Activated CD4-positive, alpha-beta memory T cell treated with anti-CD3 and anti-CD28 coated beads for 36 hours (primary cell): ENCODE measurements at regions not wholly inside any gene's neighbourhood (a gene's known extent, or its start where the extent isn't known, plus 50 kb on each side); places are given as distances from the start of the nearest gene placed in this dataset.
"Not testable (repeated sequence)": the region's sequence is repeated elsewhere in the genome, so short reads cannot be mapped to it uniquely, and the experiment has no call there.

Source experiments
- CTCF ChIA-PET: fragments of 350-600 bp; sonication (Branson Sonifier 250); formaldehyde crosslinking; loops from one replicate; lab custom pipeline; 2021; ENCODE audit warnings: antibody characterized with exemption, inconsistent platforms; lab: Charles Lee
- POLR2A ChIA-PET: fragments of 350-600 bp; sonication (Branson Sonifier 250); formaldehyde crosslinking; loops from one replicate; lab custom pipeline; 2021; ENCODE audit warnings: antibody characterized with exemption; lab: Charles Lee
- DNase-seq: peaks from one replicate; pipeline ENCODE4 v3.0.0-alpha.2; 2020
- H3K27ac Mint-ChIP-seq: one replicate; pipeline ENCODE4 v1.8.0; 2021; ENCODE audit warnings: mixed read lengths
- H3K27me3 Mint-ChIP-seq: one replicate; pipeline ENCODE4 v1.8.0; 2021; ENCODE audit warnings: mixed read lengths
- H3K36me3 Mint-ChIP-seq: one replicate; pipeline ENCODE4 v1.8.0; 2021; ENCODE audit warnings: mixed read lengths
- H3K4me1 Mint-ChIP-seq: one replicate; pipeline ENCODE4 v1.8.0; 2021; ENCODE audit warnings: low read depth, mixed read lengths
- H3K4me3 Mint-ChIP-seq: one replicate; pipeline ENCODE4 v1.8.0; 2021; ENCODE audit warnings: mild to moderate bottlenecking, mixed read lengths
- H3K9me3 Mint-ChIP-seq: one replicate; pipeline ENCODE4 v1.8.0; 2021; ENCODE audit warnings: mixed read lengths
- intact Hi-C: fragments of 100-400 bp; cut with micrococcal nuclease; formaldehyde crosslinking; loops from one replicate; pipeline ENCODE4 v1.15.1; 2023

- H3K9me3 Mint-ChIP-seq, H3K27ac Mint-ChIP-seq, H3K36me3 Mint-ChIP-seq, intact Hi-C loops, H3K4me3 Mint-ChIP-seq, H3K27me3 Mint-ChIP-seq, H3K4me1 Mint-ChIP-seq, DNase-seq, POLR2A ChIA-PET: not testable (repeated sequence)
- CTCF ChIA-PET: interaction anchor here (1.6 to 1.9 kb wide), 2 partner anchors 19 to 231 kb away, joined by 4 to 5 read pairs; no protein-coding TSS in a partner anchor
Observed at GRCh38 chr7:6950231-6950630, 124.2 kb upstream of the CCZ1B start.

- CTCF ChIA-PET: interaction anchor here (1.6 to 1.9 kb wide), 2 partner anchors 20 to 230 kb away, joined by 4 to 5 read pairs; no protein-coding TSS in a partner anchor
- H3K9me3 Mint-ChIP-seq, H3K4me1 Mint-ChIP-seq, POLR2A ChIA-PET, intact Hi-C loops, H3K27ac Mint-ChIP-seq, H3K27me3 Mint-ChIP-seq, DNase-seq, H3K36me3 Mint-ChIP-seq, H3K4me3 Mint-ChIP-seq: not testable (repeated sequence)
Observed at GRCh38 chr7:6951553-6951952, 125.5 kb upstream of the CCZ1B start.

GRCh38 chr7:6953138-6953797 lies 127.2 kb upstream of the CCZ1B start:
- H3K4me3 Mint-ChIP-seq, POLR2A ChIA-PET, DNase-seq, H3K27me3 Mint-ChIP-seq, H3K9me3 Mint-ChIP-seq, H3K36me3 Mint-ChIP-seq, H3K4me1 Mint-ChIP-seq, CTCF ChIA-PET, intact Hi-C loops, H3K27ac Mint-ChIP-seq: not testable (repeated sequence)

- intact Hi-C loops, H3K4me1 Mint-ChIP-seq, H3K36me3 Mint-ChIP-seq, DNase-seq, POLR2A ChIA-PET, H3K27me3 Mint-ChIP-seq, H3K9me3 Mint-ChIP-seq, CTCF ChIA-PET, H3K27ac Mint-ChIP-seq, H3K4me3 Mint-ChIP-seq: not testable (repeated sequence)
Observed at GRCh38 chr7:6953798-6954181, 127.7 kb upstream of the CCZ1B start.

- DNase-seq, intact Hi-C loops, CTCF ChIA-PET, H3K27me3 Mint-ChIP-seq, POLR2A ChIA-PET, H3K4me1 Mint-ChIP-seq, H3K4me3 Mint-ChIP-seq, H3K36me3 Mint-ChIP-seq, H3K9me3 Mint-ChIP-seq, H3K27ac Mint-ChIP-seq: not testable (repeated sequence)
Observed at GRCh38 chr7:6955385-6955784, 129.3 kb upstream of the CCZ1B start.

- DNase-seq, intact Hi-C loops, H3K4me3 Mint-ChIP-seq, H3K27ac Mint-ChIP-seq, CTCF ChIA-PET, H3K36me3 Mint-ChIP-seq, H3K27me3 Mint-ChIP-seq, H3K4me1 Mint-ChIP-seq, POLR2A ChIA-PET, H3K9me3 Mint-ChIP-seq: not testable (repeated sequence)
Observed at GRCh38 chr7:6955990-6956566, 130.0 kb upstream of the CCZ1B start.

- H3K27ac Mint-ChIP-seq, H3K36me3 Mint-ChIP-seq, POLR2A ChIA-PET, H3K4me3 Mint-ChIP-seq, intact Hi-C loops, CTCF ChIA-PET, H3K4me1 Mint-ChIP-seq, H3K27me3 Mint-ChIP-seq, H3K9me3 Mint-ChIP-seq, DNase-seq: not testable (repeated sequence)
Observed at GRCh38 chr7:6958371-6958770, 132.3 kb upstream of the CCZ1B start.

GRCh38 chr7:6959942-6960341 lies 133.9 kb upstream of the CCZ1B start:
- CTCF ChIA-PET, H3K4me1 Mint-ChIP-seq, DNase-seq, H3K4me3 Mint-ChIP-seq, H3K27ac Mint-ChIP-seq, POLR2A ChIA-PET, H3K27me3 Mint-ChIP-seq, H3K36me3 Mint-ChIP-seq, H3K9me3 Mint-ChIP-seq: not testable (repeated sequence)
- intact Hi-C loops: loop anchor here (10.0 kb wide), 2 partner anchors 145 to 1335 kb away; no protein-coding TSS in a partner anchor

GRCh38 chr7:6962871-6963270 lies 136.8 kb upstream of the CCZ1B start:
- H3K4me1 Mint-ChIP-seq, DNase-seq, CTCF ChIA-PET, H3K9me3 Mint-ChIP-seq, H3K27ac Mint-ChIP-seq, H3K27me3 Mint-ChIP-seq, H3K4me3 Mint-ChIP-seq, H3K36me3 Mint-ChIP-seq, POLR2A ChIA-PET: not testable (repeated sequence)
- intact Hi-C loops: loop anchor here (10.0 kb wide), 2 partner anchors 142 to 1332 kb away; no protein-coding TSS in a partner anchor

- intact Hi-C loops: loop anchor here (2.0 to 10.0 kb wide), 3 partner anchors 140 to 1330 kb away; no protein-coding TSS in a partner anchor
- H3K4me3 Mint-ChIP-seq, H3K27ac Mint-ChIP-seq, CTCF ChIA-PET, H3K27me3 Mint-ChIP-seq, POLR2A ChIA-PET, H3K9me3 Mint-ChIP-seq, H3K36me3 Mint-ChIP-seq, H3K4me1 Mint-ChIP-seq: not testable (repeated sequence)
- peak; percentile 74 for DNase-seq
Observed at GRCh38 chr7:6965051-6965450, 139.0 kb upstream of the CCZ1B start.

- intact Hi-C loops, H3K36me3 Mint-ChIP-seq, H3K9me3 Mint-ChIP-seq, H3K27ac Mint-ChIP-seq, POLR2A ChIA-PET, CTCF ChIA-PET, H3K4me3 Mint-ChIP-seq, H3K27me3 Mint-ChIP-seq, DNase-seq, H3K4me1 Mint-ChIP-seq: not testable (repeated sequence)
Observed at GRCh38 chr7:6970180-6970579, 144.1 kb upstream of the CCZ1B start.

- H3K4me1 Mint-ChIP-seq, H3K36me3 Mint-ChIP-seq, H3K9me3 Mint-ChIP-seq, H3K4me3 Mint-ChIP-seq, H3K27ac Mint-ChIP-seq, POLR2A ChIA-PET, intact Hi-C loops, H3K27me3 Mint-ChIP-seq, DNase-seq, CTCF ChIA-PET: not testable (repeated sequence)
Observed at GRCh38 chr7:6974876-6975275, 148.8 kb upstream of the CCZ1B start.

GRCh38 chr7:6975346-6975745 lies 149.3 kb upstream of the CCZ1B start:
- H3K4me3 Mint-ChIP-seq, DNase-seq, H3K4me1 Mint-ChIP-seq, H3K27ac Mint-ChIP-seq, CTCF ChIA-PET, intact Hi-C loops, H3K27me3 Mint-ChIP-seq, POLR2A ChIA-PET, H3K9me3 Mint-ChIP-seq, H3K36me3 Mint-ChIP-seq: not testable (repeated sequence)
